ENCODE measurements at regions not wholly inside any gene's neighbourhood (a gene's known extent, or its start where the extent isn't known, plus 50 kb on each side); places are given as distances from the start of the nearest gene placed in this dataset.
A peak's percentile ranks its signal among the peaks of the same experiment; 100 is the strongest.

DNA sequence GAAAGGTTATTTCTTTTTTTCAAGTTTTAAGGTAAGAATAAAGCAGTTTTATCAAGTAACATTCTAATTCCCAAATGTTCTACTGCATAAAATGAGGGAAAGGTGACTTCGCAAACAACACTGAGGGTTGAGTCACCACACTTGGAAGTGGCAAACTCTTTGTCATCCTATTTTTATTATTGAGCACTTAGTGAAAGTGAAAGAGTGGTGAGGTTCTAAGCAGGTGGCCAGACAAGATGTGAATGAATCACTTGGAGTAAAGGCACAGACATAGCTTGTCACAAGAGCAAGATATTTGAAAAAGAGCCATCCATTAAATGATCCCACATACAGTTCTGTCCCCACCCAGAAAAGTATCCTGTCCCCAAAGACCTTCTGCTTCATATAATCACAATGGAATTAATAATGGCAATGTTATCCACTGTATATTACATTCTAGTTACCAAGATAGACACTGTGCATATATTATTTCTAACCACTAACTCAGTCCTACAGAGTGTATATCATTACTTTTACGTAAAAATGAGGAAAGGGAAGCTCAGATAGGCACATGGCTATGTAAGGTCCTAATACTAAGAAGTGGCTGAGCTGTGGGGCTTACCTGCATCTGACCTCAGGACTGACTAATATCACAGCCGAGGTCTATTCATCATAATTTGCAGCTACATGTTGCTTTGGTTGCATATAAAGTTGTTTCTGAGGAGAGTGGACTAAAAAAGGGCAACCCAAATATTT is 730.4 kb upstream of the MEF2C start:
- no peak for DNase-seq (ENCODE audit: low read depth)
- no peak for TF ChIP-seq CTCF (conservative IDR thresholded peaks at IDR 0.05; ENCODE audit: low read depth, low read length)
- H3K4me3 ChIP-seq (ENCODE audit: low read length) = no peak overlapping the region

DNA sequence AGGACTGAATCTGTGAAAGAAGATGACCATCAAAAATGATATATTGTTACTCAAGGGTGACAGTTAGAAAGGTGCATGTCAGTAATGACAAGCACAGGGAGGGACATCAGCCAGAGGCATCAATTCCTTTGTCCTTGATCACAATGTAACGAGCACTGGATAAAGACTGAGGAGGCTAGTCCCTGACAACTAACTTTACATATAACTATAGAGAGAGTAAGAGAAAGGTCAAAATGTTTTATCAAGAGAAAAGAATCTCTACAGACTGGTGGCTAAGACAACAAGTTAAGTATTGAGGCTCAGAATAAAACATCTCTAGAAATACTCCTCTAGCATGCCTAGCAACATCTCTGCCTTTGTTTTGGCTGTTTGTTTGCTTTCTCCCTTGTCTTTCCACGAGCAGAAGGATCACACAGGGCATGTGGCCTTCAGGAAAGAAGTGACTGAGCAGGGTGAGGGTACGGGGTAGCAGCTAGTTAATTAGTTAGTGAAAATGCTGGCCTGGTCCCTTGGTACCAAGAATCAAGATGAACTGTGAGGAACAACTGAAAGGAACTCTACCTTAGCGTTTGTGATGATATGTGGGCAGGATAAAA is 724.1 kb upstream of the MEF2C start:
- DNase-seq (ENCODE audit: low read depth) = no peak
- no peak overlapping the region for H3K4me3 ChIP-seq (ENCODE audit: low read length)
- no peak for TF ChIP-seq CTCF (conservative IDR thresholded peaks at IDR 0.05; ENCODE audit: low read depth, low read length)

DNA sequence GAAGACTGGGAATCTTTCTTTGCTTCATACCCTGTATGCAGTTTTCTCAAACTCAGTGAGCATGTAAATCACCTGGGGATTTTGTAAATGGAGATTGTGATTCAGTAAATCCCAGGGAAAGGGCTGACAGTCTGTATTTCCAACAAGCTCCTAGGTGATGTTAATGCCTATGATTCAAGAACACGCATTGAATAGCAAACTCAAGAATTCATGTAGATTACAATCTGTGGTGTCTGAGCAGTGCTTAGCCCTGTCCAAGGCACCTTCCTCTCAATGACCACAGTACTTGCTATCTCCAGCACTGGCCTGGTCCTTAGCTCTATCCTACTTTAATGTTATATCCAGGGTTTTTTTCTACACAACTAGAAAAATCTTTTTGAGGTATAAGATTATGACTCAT is 721.4 kb upstream of the MEF2C start:
- TF ChIP-seq CTCF (conservative IDR thresholded peaks at IDR 0.05; ENCODE audit: low read depth, low read length) = no peak

GRCh38 chr5:89601880-89602279 is 718.9 kb upstream of the MEF2C start:
- H3K4me3 ChIP-seq (ENCODE audit: low read length) = no peak overlapping the region
- no peak for DNase-seq (ENCODE audit: low read depth)
- TF ChIP-seq CTCF (conservative IDR thresholded peaks at IDR 0.05; ENCODE audit: low read depth, low read length) = no peak

More for the DNA sequence above, 721.4 kb upstream of the MEF2C start:
- DNase-seq (ENCODE audit: low read depth) = peak; percentile 19
- H3K4me3 ChIP-seq (ENCODE audit: low read length) = no peak overlapping the region

DNA sequence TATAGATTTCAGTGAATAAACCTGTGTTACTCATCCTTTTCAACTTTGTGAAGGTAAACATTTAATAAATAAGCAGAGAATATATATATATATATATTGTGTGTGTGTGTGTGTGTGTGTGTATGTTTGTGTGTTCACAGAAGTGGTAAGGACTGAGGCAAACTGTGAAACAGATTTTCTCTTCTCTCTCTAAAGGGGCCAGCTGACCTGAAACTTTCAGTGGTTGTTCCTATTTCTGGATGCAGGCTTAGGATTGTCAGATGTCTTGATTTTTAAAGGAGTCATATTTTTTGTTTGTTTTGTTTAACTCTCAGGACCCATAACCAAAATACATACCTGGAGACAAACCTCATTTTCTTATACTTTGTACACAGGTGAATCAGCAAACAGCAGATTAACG is 714.9 kb upstream of the MEF2C start:
- no peak for DNase-seq (ENCODE audit: low read depth)
- no peak overlapping the region for H3K4me3 ChIP-seq (ENCODE audit: low read length)
- no peak for TF ChIP-seq CTCF (conservative IDR thresholded peaks at IDR 0.05; ENCODE audit: low read depth, low read length)

GRCh38 chr5:89596821-89597220 is 713.8 kb upstream of the MEF2C start:
- no peak for TF ChIP-seq CTCF (conservative IDR thresholded peaks at IDR 0.05; ENCODE audit: low read depth, low read length)
- no peak overlapping the region for H3K4me3 ChIP-seq (ENCODE audit: low read length)
- DNase-seq (ENCODE audit: low read depth) = no peak

DNA sequence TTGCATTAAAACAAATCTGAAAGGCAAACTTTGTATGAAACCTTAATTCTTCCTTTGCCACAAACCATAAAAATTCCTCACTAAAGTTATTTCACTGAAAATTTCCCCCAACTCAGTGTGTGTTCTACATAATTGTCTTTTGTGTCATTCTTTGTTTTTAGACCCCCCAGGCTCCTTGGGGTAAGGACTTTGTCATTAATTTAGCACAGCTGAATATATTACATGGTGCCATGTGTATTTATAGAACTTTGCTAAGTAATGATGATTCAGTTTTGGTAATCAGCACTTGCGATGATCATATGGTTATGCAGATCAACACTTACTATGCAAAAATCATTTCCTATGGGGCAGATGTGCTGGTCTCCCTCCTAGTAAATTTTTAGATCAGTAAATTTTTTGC is 712.1 kb upstream of the MEF2C start:
- no peak for TF ChIP-seq CTCF (conservative IDR thresholded peaks at IDR 0.05; ENCODE audit: low read depth, low read length)
- DNase-seq (ENCODE audit: low read depth) = no peak
- H3K4me3 ChIP-seq (ENCODE audit: low read length) = no peak overlapping the region

Measured in retinal pigment epithelial cell (primary cell).